ENCODE measurements at regions not wholly inside any gene's neighbourhood (a gene's known extent, or its start where the extent isn't known, plus 50 kb on each side); places are given as distances from the start of the nearest gene placed in this dataset.

- no peak for DNase-seq (ENCODE audit: low spot score)
- Histone ChIP-seq H3K27ac (ENCODE audit: low read depth, low read length, poor library complexity, severe bottlenecking) (no peak overlapping the region), H3K4me2 (ENCODE audit: low read length) (no peak overlapping the region), H2AFZ (ENCODE audit: low read length) (no peak overlapping the region), H3K9me2 (ENCODE audit: insufficient read depth, low read length) (no peaks in the 10 kb centered on the region), H4K20me1 (ENCODE audit: insufficient read depth, low read length) (no peaks in the 10 kb centered on the region), H3K9me3 (ENCODE audit: low read length) (no peaks in the 10 kb centered on the region), H3K79me2 (ENCODE audit: insufficient read depth, low read depth, low read length) (no peaks in the 10 kb centered on the region), H3K4me3 (ENCODE audit: low read depth, low read length, poor library complexity, severe bottlenecking) (no peak overlapping the region), H3K4me1 (ENCODE audit: insufficient read depth, low read length, poor library complexity, severe bottlenecking) (no peaks in the 10 kb centered on the region), H3K36me3 (ENCODE audit: insufficient read depth, low read length) (no peaks in the 10 kb centered on the region)
- intact Hi-C loops (cut with micrococcal nuclease; ENCODE audit: unreplicated experiment): no loop called here
- BruUV-seq (replicated peaks): no TSS peak
- ChIA-PET POLR2A (no interaction called here), CTCF (ENCODE audit: unreplicated experiment) (no interaction called here)
- TF ChIP-seq EZH2phosphoT487 (IDR thresholded peaks at IDR 0.05; ENCODE audit: borderline replicate concordance, low read depth, low read length) (no peak), CTCF (conservative IDR thresholded peaks at IDR 0.05; ENCODE audit: low read length) (no peak)
Measured at GRCh38 chr7:115462301-115463015, 540.6 kb downstream of the MDFIC start.

GRCh38 chr7:115449689-115450088 lies 527.8 kb downstream of the MDFIC start:
- POLR2A ChIA-PET: interaction anchor here (0.6 kb wide), 1 partner anchor 464 kb away, joined by 4 read pairs; no protein-coding TSS in a partner anchor
- Histone ChIP-seq H3K27ac (ENCODE audit: low read depth, low read length, poor library complexity, severe bottlenecking) (no peak overlapping the region), H3K9me2 (ENCODE audit: insufficient read depth, low read length) (no peaks in the 10 kb centered on the region), H2AFZ (ENCODE audit: low read length) (no peak overlapping the region), H4K20me1 (ENCODE audit: insufficient read depth, low read length) (no peaks in the 10 kb centered on the region), H3K36me3 (ENCODE audit: insufficient read depth, low read length) (no peaks in the 10 kb centered on the region), H3K4me2 (ENCODE audit: low read length) (no peak overlapping the region), H3K9me3 (ENCODE audit: low read length) (no peaks in the 10 kb centered on the region), H3K4me1 (ENCODE audit: insufficient read depth, low read length, poor library complexity, severe bottlenecking) (no peaks in the 10 kb centered on the region), H3K4me3 (ENCODE audit: low read depth, low read length, poor library complexity, severe bottlenecking) (no peak overlapping the region), H3K79me2 (ENCODE audit: insufficient read depth, low read depth, low read length) (no peaks in the 10 kb centered on the region)
- intact Hi-C loops (cut with micrococcal nuclease; ENCODE audit: unreplicated experiment): no loop called here
- BruUV-seq (replicated peaks): no TSS peak
- CTCF ChIA-PET (ENCODE audit: unreplicated experiment): no interaction called here
- TF ChIP-seq EZH2phosphoT487 (IDR thresholded peaks at IDR 0.05; ENCODE audit: borderline replicate concordance, low read depth, low read length): no peak
- TF ChIP-seq CTCF (conservative IDR thresholded peaks at IDR 0.05; ENCODE audit: low read length): no peak
- DNase-seq (ENCODE audit: low spot score): no peak

- ChIA-PET CTCF (ENCODE audit: unreplicated experiment) (no interaction called here), POLR2A (no interaction called here)
- intact Hi-C loops (cut with micrococcal nuclease; ENCODE audit: unreplicated experiment): no loop called here
- Histone ChIP-seq H4K20me1 (ENCODE audit: insufficient read depth, low read length) (no peaks in the 10 kb centered on the region), H3K4me3 (ENCODE audit: low read depth, low read length, poor library complexity, severe bottlenecking) (no peak overlapping the region), H3K27ac (ENCODE audit: low read depth, low read length, poor library complexity, severe bottlenecking) (no peak overlapping the region), H3K4me1 (ENCODE audit: insufficient read depth, low read length, poor library complexity, severe bottlenecking) (no peaks in the 10 kb centered on the region), H3K9me2 (ENCODE audit: insufficient read depth, low read length) (no peaks in the 10 kb centered on the region), H3K79me2 (ENCODE audit: insufficient read depth, low read depth, low read length) (no peaks in the 10 kb centered on the region), H2AFZ (ENCODE audit: low read length) (no peak overlapping the region), H3K9me3 (ENCODE audit: low read length) (no peaks in the 10 kb centered on the region), H3K36me3 (ENCODE audit: insufficient read depth, low read length) (no peaks in the 10 kb centered on the region), H3K4me2 (ENCODE audit: low read length) (no peak overlapping the region)
- TF ChIP-seq EZH2phosphoT487 (IDR thresholded peaks at IDR 0.05; ENCODE audit: borderline replicate concordance, low read depth, low read length) (no peak), CTCF (conservative IDR thresholded peaks at IDR 0.05; ENCODE audit: low read length) (no peak)
- no peak for DNase-seq (ENCODE audit: low spot score)
- BruUV-seq (replicated peaks): no TSS peak
Measured at GRCh38 chr7:115447495-115447894, 525.6 kb downstream of the MDFIC start.
